ENCODE measurements at regions not wholly inside any gene's neighbourhood (a gene's known extent, or its start where the extent isn't known, plus 50 kb on each side); places are given as distances from the start of the nearest gene placed in this dataset.

DNA sequence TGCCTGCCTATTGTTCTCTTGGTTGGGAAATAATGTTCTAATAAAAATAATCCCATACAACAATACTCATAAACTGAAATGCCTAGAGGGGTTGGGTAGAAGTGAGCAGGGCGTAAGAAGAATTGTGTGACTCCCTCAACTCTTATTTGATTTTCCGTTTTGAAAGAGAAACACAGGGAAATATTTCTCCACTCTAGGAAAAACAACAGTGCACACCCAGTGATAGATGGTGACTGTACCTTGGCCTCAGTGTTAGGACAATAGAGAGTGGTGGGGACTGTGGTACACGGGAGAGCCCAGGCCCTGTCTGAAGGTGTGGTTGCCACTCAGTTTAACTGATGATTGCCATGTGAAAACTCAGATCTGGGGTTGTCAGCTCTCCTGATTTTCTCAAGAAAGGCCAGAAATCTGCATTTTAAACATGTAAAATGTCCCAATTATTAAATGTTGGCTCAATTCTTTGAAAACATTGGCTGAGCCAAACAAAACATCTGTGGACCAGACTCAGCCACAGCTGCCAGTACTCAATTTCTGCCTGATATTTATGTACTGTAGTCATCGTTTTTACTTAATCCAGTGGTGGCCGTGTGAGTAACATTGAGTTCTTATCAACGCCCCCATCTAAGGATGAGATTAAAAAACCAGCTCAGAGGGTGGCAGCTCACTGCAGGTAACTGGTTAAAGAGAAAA lies 103.8 kb upstream of the ZNF618 start:
- no peak for TF ChIP-seq JUND (IDR thresholded peaks at IDR 0.05; ENCODE audit: low read depth)
- in situ Hi-C loops (cut with HindIII; ENCODE audit: low pct_unique_long_range_greater_than_20kb, low sequenced_read_pairs): no loop called here
- no peak for DNase-seq (ENCODE audit: low read depth in 1 of 2, low spot score in 1 of 2)

DNA sequence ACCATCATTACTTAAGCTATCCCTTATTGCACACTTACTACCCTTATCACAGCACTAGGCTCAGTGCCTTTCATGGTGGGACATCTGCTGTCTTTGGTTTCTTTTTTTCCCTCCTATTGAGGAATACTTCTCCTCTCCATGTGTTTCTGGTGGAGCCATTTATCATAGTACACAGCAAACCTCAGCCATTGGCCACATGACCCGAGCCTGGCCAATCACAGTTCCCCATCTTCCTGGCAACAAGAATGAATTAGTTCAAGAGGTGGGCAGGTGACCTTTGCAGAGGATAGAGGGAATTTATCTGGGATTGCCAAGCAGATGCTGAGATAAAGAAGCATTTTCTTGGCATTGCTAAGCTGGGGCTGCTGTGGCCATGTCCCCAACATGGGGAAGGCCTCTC lies 101.1 kb upstream of the ZNF618 start:
- TF ChIP-seq JUND (IDR thresholded peaks at IDR 0.05; ENCODE audit: low read depth): no peak
- in situ Hi-C loops (cut with HindIII; ENCODE audit: low pct_unique_long_range_greater_than_20kb, low sequenced_read_pairs): no loop called here
- no peak for DNase-seq (ENCODE audit: low read depth in 1 of 2, low spot score in 1 of 2)

GRCh38 chr9:113775749-113776148 lies 100.4 kb upstream of the ZNF618 start:
- no peak for TF ChIP-seq JUND (IDR thresholded peaks at IDR 0.05; ENCODE audit: low read depth)
- DNase-seq (ENCODE audit: low read depth in 1 of 2, low spot score in 1 of 2): no peak
- in situ Hi-C loops (cut with HindIII; ENCODE audit: low pct_unique_long_range_greater_than_20kb, low sequenced_read_pairs): no loop called here

DNA sequence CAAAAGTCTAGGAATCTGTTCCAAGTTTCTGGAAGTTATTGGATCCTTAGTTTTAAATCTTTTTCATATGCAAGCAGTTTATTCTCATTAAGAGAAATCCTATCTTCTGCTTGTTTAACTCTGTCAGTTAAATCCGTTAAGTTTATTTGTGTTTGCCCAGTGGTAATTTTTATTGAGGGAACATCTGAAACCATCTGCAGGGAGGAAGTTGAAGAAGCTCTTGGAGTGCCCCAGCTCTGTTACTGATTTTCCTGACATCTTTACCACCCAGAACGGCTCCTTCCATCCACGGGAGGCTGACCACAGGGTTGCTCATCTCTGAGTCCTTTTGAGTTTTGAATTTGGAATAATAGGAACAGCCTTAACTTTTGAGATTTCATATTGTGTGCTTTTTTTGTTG lies 99.9 kb upstream of the ZNF618 start:
- TF ChIP-seq JUND (IDR thresholded peaks at IDR 0.05; ENCODE audit: low read depth): no peak
- in situ Hi-C loops (cut with HindIII; ENCODE audit: low pct_unique_long_range_greater_than_20kb, low sequenced_read_pairs): no loop called here
- no peak for DNase-seq (ENCODE audit: low read depth in 1 of 2, low spot score in 1 of 2)

- DNase-seq (ENCODE audit: low read depth in 1 of 2, low spot score in 1 of 2): no peak
- in situ Hi-C loops (cut with HindIII; ENCODE audit: low pct_unique_long_range_greater_than_20kb, low sequenced_read_pairs): no loop called here
- TF ChIP-seq JUND (IDR thresholded peaks at IDR 0.05; ENCODE audit: low read depth): no peak
Observed at GRCh38 chr9:113781381-113781780, 94.7 kb upstream of the ZNF618 start.

- TF ChIP-seq JUND (IDR thresholded peaks at IDR 0.05; ENCODE audit: low read depth): no peak
Observed at GRCh38 chr9:113781896-113782295, 94.2 kb upstream of the ZNF618 start.

GRCh38 chr9:113783475-113783874 lies 92.6 kb upstream of the ZNF618 start:
- TF ChIP-seq JUND (IDR thresholded peaks at IDR 0.05; ENCODE audit: low read depth): no peak
- in situ Hi-C loops (cut with HindIII; ENCODE audit: low pct_unique_long_range_greater_than_20kb, low sequenced_read_pairs): no loop called here
- DNase-seq (ENCODE audit: low read depth in 1 of 2, low spot score in 1 of 2): no peak

More at GRCh38 chr9:113781896-113782295, 94.2 kb upstream of the ZNF618 start:
- DNase-seq (ENCODE audit: low read depth in 1 of 2, low spot score in 1 of 2): no peak
- in situ Hi-C loops (cut with HindIII; ENCODE audit: low pct_unique_long_range_greater_than_20kb, low sequenced_read_pairs): no loop called here

- DNase-seq (ENCODE audit: low read depth in 1 of 2, low spot score in 1 of 2): no peak
- in situ Hi-C loops (cut with HindIII; ENCODE audit: low pct_unique_long_range_greater_than_20kb, low sequenced_read_pairs): no loop called here
Observed at GRCh38 chr9:113785334-113785733, 90.8 kb upstream of the ZNF618 start.

DNA sequence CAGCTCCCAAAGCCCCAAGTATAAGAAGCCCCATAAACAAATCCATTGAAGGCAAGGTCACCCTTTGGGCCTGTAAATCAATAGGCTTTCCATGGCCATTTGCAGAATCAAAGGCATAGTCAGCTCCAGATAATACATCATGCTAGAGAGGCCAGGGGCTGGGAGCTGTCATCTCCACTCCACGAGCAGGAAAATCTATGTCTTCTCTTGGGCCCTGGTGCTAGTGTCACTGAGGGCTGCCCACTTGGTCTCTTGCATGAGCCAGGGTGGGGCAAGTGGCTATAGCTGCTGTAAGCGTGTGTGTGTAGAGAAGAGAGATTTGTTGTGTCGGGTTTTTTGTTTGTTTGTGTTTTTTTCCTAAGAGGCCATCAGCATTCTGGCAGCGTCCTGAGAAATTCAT lies 90.0 kb upstream of the ZNF618 start:
- in situ Hi-C loops (cut with HindIII; ENCODE audit: low pct_unique_long_range_greater_than_20kb, low sequenced_read_pairs): no loop called here
- no peak for TF ChIP-seq JUND (IDR thresholded peaks at IDR 0.05; ENCODE audit: low read depth)
- DNase-seq (ENCODE audit: low read depth in 1 of 2, low spot score in 1 of 2): no peak

More at GRCh38 chr9:113785334-113785733, 90.8 kb upstream of the ZNF618 start:
- TF ChIP-seq JUND (IDR thresholded peaks at IDR 0.05; ENCODE audit: low read depth): no peak

DNA sequence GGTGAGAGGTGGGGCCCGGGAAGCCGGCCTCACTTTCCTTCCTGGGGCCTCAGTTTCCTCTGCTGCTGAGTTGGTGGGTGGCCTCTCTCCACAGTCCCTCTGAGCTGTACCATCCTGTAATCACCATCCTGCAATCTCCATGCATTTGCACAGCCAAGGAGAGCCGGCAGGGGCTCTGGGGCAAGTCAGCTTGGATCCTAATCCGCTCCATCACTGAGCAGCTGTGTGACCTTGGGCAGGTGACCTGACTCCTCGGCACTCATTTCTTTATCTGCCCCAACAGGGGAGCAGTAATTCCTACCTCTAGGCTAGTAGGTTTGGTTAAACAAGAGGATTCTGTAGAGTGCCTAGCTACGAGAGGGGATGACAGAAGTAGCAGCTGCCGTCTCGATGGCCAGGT lies 88.2 kb upstream of the ZNF618 start:
- no peak for TF ChIP-seq JUND (IDR thresholded peaks at IDR 0.05; ENCODE audit: low read depth)
- DNase-seq (ENCODE audit: low read depth in 1 of 2, low spot score in 1 of 2): no peak
- in situ Hi-C loops (cut with HindIII; ENCODE audit: low pct_unique_long_range_greater_than_20kb, low sequenced_read_pairs): no loop called here

DNA sequence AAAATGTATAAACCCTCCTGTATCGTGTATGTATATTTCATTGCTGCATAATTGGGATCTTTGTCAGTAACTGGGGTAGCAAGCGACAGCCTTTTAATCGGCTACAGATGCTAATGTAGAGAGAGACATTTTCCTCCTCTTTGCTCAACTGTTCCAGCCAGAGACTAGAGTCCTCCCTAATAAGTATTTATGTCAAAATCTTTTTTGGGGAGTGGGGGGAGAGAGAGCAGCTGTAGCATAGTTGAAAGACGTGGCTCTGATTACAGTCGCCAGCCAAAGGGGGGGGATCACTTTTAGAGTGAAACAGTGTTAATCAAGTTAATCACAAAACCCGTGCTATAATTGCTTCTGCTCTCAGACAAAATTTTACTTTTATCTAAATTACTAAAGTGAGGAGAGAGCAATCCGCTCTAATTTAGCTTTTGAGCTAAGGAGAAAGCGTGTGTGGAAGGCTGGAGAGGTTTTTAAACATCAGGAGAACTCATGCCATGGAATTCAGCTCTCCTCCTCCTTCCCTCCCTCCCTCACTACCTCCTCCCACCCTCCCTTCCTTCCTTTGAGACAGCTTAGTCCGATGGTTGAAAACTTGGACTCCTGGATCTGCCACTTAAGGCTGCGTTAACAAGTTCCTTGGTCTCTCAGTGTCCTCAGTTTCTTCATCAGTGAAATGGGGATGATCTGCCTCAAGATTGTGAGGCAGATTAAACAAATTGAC lies 87.3 kb upstream of the ZNF618 start:
- no peak for DNase-seq (ENCODE audit: low read depth in 1 of 2, low spot score in 1 of 2)
- in situ Hi-C loops (cut with HindIII; ENCODE audit: low pct_unique_long_range_greater_than_20kb, low sequenced_read_pairs): no loop called here
- no peak for TF ChIP-seq JUND (IDR thresholded peaks at IDR 0.05; ENCODE audit: low read depth)

- in situ Hi-C loops (cut with HindIII; ENCODE audit: low pct_unique_long_range_greater_than_20kb, low sequenced_read_pairs): no loop called here
- no peak for DNase-seq (ENCODE audit: low read depth in 1 of 2, low spot score in 1 of 2)
- TF ChIP-seq JUND (IDR thresholded peaks at IDR 0.05; ENCODE audit: low read depth): no peak
Observed at GRCh38 chr9:113790093-113790492, 86.0 kb upstream of the ZNF618 start.

DNA sequence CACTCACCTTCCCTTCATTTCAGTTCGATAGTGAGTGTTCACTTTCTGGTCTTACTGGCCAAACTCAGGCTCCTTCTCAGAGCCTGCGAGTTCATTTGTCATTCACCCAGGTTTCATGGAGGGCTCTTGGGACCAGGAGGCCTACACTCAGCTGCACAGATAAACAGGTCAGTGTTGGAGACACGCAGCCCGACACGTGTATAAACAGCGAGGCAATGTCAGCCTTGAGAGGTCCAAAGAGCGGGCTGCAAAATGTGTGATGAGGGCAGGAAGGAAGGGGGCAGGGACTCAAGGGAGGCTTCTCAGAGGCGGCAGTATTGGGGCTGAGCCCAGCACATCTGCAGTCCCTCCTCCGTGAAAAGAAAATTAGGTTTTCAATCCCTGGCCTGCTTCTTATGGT lies 82.6 kb upstream of the ZNF618 start:
- in situ Hi-C loops (cut with HindIII; ENCODE audit: low pct_unique_long_range_greater_than_20kb, low sequenced_read_pairs): no loop called here
- no peak for DNase-seq (ENCODE audit: low read depth in 1 of 2, low spot score in 1 of 2)
- no peak for TF ChIP-seq JUND (IDR thresholded peaks at IDR 0.05; ENCODE audit: low read depth)
